GM18858 (cell line): ENCODE measurements at regions not wholly inside any gene's neighbourhood (a gene's known extent, or its start where the extent isn't known, plus 50 kb on each side); places are given as distances from the start of the nearest gene placed in this dataset.

ENCODE experiments used
- ATAC-seq: cut with Tn5 transposase; IDR thresholded peaks from one replicate; pipeline ENCODE4 v1.9.1; 2021; ENCODE audit not compliant: unreplicated experiment

- peak; percentile 94 for ATAC-seq
Measured at GRCh38 chrX:147832707-147833348, 78.9 kb upstream of the FMR1 start.

DNA sequence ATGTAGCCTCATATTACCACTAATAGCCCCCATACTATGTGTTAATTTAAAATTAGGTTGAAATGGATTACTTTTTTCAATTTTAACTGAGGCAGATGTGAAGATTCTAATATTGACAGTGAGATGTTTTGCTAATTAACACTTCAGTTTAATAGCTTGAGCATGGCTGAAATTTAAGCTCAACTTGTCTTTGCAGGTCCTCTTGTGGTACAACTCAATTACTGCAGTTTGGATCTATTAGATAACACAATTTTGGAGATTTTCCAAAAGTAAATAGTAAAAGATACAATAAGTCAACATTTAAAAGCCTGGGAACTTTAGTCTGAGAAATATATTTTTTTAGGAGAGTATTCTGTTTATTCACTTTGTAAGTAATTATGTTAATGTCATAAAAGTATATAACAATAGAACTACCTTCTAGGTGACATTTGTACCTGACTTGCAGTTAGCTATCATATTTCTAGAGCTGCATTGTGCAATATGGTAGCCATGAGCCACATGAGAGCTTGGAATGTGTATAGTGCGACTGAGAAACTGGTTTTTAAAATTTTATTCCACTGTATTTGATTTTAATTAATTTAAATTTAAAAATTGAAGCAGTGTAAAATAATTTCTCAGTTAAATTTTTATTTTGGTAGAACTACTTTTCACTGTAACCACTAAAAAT is 73.1 kb upstream of the FMR1 start:
- no peak for ATAC-seq

DNA sequence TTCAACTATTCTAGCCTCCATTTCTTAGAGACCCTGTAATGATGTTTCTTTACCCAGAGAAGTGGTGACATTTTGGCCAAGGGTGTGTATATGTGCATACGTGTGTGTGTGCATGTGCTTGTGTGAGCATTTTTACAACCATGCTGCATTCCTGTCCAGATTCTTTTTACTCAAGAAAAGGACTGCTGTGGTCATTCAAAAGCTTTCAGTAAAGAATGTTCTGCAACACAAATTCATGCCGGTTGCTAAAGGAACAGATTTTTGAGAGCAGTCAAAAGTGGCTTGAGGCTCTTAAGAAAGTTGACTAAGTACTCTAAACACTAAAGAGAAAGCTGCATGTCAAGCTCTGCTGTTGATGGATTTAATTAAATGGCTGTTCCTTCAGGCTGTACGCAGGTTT is 65.0 kb upstream of the FMR1 start:
- ATAC-seq, result no peak

DNA sequence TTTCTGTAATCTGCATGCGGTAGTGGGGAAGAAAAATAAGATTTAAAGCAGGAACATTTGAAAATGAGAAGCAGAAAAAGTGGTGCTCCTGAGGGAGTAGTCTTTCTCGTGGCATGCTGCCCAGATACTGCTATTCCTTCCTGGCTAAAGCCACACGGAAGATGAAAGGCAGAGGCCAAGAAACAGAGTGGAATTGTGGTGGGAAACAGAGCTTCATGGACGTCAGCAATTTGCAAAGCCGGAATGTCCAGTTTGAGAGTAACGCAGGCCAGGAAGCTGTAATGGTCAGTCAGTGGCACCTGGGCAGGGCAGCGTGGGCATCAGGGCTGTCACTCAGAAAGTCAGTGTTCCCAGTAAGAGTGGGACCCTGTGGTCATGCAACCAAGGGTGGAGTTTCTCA is 63.7 kb upstream of the FMR1 start:
- ATAC-seq, result no peak

DNA sequence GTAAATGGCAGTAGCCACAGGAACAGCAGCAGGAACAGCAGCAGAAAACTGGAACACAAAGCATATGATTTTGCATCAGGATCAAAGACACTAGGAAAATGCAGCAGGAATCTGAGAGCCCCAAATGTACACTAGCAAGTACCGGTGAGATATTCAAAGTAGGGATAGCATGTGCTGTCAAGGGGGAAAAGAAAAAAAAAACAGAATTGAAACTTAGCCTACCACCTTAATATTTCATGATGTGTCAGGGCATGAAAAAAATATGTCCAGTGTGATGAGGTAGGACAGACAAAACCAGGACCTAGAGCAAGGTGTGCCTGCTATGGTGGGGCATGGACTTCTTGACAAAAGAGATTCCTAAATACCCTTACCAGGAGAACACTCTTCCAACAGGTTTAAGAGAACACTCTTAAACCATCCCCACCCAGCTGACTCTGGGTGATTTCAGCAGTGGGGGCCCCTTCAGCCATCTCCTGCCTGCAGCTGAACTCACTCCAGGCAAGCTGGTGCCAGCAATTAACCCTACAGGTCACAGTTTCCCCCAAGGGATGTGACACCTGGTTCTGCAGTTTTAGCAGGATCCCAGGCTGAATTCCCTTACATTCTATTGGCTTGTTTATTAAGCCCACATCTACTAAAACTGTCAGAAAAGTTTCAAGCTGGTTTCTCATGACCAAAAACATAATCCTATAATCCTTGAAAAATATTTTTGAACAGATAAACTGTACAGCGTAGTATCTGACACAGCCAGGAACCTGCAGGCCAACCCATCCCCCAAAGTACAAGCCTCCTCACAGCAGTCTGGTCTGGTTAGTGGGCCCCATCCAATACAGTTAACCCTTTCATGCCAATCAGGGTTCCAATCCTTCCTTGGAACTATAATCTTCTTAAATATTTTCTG is 62.9 kb upstream of the FMR1 start:
- no peak for ATAC-seq

DNA sequence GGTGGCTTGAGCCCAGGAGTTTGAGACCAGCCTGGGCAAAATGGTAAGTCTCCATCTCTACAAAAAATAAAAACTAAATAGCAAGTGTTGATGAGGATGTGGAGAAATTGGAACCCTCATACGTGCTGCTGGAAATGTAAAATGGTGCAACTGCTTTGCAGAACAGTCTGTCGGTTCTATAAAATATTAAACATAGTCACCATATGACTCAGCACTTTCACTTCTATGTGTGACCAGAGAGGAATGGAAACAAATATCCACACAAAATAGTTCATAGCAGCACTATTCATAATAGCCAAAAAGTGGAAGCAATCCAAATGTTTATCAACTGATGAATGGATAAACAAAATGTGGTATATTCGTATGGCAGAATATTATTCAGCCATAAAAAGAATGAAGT is 60.8 kb upstream of the FMR1 start:
- no peak for ATAC-seq

DNA sequence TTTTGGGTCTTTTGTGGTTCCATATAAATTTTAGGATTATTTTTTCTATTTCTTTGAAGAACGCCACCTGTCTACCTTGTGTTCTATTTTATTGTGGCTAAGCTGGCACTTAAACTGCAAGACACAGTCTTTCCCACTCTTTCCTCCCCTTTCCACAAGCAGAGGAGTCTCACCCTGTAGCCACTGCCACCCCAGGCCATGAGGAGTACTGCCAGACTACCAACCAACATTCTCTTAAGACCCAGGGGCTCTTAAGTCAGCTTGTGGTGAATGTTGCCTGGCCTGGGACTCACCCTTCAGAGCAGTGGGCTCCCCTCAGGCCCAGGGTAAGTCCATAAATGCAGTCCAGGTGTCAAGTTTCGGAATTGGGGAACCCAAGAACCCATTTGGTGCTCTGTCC is 58.0 kb upstream of the FMR1 start:
- ATAC-seq, result no peak

- ATAC-seq, result no peak
Measured at GRCh38 chrX:147859666-147860065, 52.1 kb upstream of the FMR1 start.
